ENCODE measurements at regions not wholly inside any gene's neighbourhood (a gene's known extent, or its start where the extent isn't known, plus 50 kb on each side); places are given as distances from the start of the nearest gene placed in this dataset.
"Not testable (repeated sequence)": the region's sequence is repeated elsewhere in the genome, so short reads cannot be mapped to it uniquely, and the experiment has no call there.

DNA sequence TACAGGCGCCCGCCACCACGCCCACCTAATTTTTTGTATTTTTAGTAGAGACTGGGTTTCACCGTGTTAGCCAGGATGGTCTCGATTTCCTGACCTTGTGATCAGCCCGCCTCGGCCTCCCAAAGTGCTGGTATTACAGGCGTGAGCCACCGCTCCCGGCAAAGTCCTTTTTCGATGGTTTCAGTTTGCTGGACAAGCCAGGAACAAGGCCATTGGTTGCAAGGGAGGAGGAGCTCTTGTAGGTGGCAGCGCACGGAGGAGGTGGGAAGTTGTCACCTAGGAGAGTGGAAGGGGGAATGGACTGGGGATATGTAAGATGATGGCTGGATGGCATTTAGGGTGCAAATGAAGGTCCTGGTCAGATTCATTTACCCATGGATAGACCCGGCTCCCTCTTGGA lies 218.5 kb upstream of the ATP6AP2 start:
- DNase-seq = not testable (repeated sequence)

DNA sequence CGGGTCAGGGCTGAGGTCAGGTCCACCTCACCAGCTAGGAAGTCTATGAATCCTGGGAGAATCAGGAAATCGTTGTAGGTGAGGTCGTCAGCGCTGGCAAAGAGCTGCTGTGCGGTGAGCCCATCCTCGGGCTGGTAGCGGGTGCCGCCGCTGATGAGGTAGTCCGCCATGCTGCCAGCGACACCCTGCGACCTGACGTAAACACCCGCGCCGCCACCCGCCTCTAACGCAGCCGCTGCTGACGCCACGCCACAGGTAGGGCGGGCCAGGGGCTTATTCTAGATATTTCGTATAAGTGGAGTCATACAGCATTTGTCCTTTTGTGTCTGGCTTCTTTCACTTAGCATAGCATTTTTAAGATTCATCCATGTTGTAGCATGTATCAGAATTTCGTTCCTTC lies 220.2 kb upstream of the ATP6AP2 start:
- no peak for DNase-seq

DNA sequence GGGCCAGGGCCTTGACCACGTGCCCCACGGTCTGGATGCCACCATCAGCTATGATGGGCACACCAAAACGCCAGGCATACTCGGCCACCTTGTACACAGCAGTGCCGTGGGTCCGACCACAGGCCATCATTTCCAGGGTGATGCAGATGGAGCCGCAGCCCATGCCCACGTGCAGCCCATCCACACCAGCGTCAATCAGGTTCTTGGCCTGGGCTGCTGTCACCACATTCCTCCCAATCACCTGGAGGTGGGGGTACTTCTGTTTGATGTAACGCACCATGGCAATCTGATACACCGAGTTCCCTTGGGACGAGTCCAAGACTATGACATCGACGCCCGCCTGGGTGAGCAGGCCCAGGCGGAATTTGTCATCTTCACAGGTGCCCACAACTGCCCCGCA lies 221.2 kb upstream of the ATP6AP2 start:
- DNase-seq = no peak

DNA sequence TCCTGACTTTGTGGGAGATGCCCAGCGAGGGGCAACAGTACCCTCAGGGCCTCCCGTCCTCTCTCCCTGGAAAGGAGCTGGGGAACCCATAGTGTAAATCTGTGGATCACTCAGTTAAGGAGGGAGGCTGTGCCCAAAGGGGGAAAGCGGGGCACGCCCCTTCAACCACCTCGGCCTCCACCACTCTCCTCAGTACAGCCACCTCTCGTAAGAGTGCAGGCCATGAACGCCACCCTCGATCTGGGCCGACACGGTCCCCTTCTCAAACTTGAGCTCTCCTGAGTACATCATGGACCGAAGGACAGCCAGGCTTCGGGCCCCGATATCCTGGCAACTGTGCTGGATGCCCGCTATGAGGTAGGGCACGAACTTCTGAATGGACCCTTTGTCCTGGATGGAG lies 221.8 kb upstream of the ATP6AP2 start:
- DNase-seq = no peak

DNA sequence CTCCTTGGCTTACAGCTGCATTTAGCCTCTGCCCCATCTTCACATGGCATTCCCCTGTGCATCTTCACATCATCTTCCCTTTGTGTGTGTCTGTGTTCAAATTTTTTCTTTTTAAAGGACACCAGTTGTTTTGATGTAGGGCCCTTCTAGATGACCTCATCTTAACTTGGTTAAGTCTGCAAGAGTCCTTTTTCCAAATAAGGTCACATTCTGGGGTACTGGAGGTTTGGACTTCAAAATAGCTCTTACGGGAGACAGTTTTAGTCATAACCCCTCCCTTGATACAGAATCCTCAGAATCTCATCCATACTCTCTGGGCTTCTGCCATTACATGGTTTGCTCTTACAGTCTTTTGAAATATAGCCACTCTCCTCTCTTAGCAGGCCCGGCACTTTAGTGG lies 231.5 kb upstream of the ATP6AP2 start:
- no peak for DNase-seq

DNA sequence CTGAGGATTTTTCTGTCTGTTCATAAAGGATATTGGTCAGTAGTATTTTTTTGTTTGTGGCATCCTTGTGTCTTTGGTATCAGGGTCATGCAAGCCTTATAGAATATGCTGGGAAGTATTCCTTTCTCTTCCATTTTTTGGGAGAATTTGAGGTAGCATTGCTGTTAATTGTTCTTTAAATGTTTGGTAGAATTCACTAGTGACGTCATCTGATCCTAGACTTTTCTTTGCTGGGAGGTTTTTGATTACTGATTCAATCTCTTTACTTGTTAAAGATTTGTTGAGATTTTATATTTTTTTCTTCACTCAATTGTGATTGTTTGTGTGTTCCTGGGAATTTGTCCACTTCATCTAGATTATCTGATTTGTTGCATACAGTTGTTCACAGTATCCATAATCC lies 234.4 kb upstream of the ATP6AP2 start:
- no peak for DNase-seq

DNA sequence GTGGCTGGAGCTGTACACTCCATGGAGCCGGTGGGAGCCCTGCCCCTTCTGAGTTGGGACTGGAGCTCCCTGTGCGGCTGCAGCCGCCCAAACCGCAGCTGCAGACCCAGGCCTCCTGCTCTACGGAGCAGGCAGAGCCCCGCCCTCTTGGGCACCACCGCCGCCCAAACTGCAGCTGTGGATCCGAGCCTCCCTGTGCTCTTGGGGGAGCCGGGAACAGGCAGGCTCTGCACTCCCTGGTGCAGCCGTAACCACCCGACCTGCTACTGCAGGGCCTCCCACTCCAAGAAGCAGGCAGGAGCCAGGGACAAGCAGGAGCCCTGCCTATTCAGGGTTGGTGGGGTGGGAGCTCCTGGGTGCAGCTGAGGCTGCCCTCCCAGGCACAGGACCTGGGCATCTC lies 237.5 kb upstream of the ATP6AP2 start:
- no peak for DNase-seq

DNA sequence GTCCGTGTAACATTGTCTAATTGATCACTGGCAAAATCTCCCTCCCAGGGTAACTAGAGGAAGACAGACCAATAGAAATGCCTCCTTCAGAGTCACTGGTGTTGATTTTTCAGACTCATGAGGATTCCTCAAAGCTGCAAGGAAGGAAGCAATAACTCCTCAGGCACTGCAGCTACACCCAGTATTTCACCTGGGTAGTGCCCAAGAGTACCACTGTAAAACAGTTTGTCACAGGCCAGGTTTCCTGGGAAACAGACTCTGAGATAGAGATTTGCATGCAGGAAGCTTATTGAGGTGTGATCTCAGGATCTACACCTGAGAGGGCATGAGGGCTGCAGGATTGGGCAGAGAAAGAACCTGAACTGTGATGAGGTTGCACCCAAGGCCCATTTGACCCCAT lies 240.7 kb upstream of the ATP6AP2 start:
- DNase-seq = no peak

DNA sequence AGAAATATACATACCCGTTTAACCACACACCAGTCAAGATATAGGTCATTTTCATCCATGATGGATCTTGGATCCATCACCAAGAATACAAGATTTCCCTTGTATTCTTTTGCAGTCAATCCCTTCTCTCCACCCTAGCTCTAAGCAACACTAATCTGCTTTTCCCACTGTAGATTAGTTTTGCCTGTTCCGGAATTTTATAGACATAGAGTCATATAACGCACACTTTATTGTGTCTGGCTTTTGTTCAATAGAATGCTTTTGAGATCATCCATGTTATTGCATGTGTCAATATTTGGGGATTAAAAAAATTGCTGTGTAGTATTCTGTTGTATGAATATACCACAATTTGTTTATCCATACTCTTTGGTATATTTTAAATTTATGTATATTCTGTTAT lies 235.6 kb upstream of the BCOR start:
- DNase-seq = no peak

DNA sequence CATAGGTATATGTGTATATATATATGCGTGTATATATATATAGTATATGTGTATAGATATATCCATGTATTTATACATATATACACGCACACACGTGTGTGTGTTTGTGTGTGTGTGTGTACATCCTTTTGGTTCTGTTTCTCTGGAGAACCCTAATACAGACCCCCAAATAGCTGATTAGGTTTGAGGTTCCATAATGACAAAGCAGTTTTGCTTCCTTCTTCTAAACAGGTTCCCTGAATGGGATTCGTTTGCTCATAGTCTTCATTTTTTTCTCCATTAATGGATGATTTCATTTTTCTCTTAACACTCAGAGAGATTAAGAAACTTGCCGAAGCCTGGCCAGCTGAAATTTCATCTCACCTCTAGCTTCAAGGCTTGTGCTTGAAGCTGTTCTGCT lies 234.0 kb upstream of the BCOR start:
- no peak for DNase-seq

DNA sequence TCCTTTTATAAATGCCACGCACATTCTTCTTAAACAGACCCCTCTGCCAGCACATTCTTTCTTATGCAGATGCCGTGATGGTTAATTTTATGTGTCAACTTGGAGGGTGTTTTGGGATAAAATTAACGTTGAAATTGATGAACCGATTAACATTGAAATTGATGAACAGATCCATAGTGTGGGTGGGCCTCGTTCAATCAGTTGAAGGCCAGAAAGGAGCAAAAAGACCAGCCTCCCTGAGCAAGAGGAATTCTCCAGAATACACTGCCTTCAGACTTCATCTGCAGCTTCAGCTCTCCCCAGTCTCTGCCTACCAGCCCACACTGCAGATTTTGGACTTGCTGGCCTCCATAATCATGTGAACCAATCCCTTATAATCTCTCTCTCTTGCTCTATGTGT lies 233.6 kb upstream of the BCOR start:
- no peak for DNase-seq

DNA sequence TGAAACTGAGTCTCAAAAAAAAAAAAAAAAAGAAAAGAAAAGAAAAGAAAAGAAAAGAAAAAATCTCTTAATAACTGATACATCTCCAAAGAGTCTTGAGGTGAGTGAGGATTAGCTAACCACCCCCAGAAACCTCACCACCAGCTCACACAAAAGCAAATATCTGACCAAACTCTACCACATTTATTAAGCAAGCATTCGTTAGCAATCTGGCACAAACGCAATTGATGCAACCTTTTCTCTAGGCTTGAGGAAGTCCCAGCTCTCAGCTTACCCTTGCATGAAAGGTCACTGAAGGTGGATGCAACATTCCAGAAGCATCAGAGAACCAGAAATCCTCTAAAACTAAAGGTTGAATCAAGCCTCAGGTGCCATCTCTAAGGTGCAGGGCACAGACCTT lies 231.9 kb upstream of the BCOR start:
- no peak for DNase-seq

DNA sequence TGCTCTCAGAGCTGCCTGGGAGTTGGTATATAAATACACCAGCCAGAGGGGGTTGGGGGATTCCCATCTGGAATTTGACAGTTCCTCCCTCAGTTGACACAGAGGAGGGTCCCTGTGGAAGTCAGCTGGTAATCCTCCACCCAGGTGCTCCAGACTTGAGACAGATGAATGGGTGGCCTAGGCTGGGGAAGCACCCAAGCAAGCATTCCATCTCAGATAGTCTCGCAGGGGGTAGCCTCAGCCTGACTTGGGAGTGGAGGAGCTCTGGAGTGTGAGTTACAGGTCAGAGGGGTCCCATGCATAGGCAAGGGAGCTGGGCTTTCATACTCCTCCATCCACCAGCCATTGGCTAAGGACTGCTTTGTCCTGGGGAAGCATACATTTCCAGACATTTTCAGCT lies 229.3 kb upstream of the BCOR start:
- DNase-seq = no peak

DNA sequence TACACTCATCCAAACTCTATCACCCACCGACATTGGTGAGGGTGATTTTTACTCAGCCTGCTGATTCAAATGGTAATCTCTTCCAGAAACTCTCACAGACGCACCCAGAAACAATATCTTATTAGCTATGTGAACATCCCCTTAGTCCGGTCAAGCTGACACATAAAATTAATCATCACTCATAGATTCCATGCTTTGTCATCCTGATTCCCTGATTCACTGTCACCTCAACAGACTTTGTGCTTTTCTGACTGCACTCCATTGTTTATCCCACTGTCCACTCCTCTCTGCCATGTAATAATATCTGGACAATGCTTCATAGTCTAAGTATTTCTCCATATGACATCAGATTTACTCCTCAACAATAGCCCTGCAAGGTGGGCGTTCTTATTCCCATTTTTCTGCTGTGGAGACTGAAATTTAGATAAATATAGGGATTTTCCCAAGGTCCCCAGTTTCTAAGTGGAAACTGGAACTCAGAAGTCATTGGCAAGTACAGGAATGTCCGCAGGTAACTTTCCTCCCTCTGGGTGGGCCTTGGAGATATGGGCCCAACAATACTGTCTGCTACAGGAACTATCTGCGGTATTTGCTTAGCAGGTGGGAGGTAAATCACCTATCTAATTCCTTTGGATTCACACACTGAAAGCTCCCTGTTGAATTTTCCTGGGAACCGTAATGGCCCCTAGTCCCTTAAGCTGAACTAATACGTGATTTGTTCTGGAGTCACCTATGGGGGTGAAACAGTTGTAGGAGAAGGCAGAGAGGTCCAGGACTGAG lies 228.6 kb upstream of the BCOR start:
- no peak for DNase-seq

DNA sequence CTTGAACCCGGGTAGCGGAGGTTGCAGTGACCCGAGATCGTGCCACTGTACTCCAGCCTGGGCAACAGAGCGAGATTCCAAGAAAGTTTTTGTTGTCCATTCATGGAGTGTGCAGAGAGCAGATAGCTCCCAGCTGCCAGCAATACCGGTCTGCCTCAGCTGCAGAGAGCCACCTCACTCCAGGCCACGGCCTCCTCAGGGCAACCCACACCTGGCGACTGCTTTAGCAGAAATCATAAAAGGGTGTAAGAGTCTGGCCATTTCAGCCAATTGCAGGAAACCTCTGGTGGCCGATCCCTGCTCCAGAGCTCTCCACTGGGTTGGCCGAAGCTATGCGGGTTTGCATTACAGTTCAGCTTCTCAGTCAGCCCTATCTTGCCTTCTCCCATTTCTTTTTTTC lies 227.4 kb upstream of the BCOR start:
- no peak for DNase-seq

DNA sequence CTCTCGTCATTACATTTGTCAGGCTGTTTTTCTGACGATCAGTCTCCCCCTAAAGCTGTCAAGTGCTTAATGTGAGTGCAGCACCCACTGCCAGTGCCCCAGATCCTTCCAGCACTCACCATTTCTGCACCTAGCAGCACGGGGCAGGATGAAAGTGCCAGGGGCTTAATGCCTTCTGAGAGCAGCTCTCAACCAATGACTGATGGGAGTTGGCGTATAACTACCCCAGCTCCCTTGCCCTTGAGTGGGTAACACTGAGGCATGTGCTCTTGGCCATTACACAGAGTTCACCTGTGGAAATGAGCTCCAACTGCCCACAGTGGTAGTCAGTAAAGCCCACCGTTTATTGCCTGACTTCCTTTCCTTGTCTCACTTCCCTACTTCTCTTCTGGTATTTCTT lies 226.2 kb upstream of the BCOR start:
- DNase-seq = no peak

DNA sequence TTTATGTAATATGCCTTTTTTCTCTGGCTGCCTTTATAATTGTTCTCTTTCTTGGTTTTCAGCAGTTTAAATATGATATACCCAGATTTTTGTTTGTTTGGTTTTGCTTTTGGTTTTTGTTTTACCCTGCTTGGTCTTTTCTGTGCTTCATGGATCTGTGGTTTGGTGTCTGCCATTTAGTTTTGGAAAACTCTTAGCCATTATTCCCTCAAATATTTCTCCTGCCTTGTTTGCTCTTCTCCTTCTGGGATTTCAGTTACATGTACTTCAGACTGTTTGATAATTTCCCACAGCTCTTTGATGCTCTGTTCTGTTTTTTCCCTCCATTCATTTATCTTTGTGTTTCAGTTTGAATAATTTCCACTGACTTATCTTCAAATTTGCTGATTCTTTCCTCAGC lies 223.1 kb upstream of the BCOR start:
- DNase-seq = no peak

DNA sequence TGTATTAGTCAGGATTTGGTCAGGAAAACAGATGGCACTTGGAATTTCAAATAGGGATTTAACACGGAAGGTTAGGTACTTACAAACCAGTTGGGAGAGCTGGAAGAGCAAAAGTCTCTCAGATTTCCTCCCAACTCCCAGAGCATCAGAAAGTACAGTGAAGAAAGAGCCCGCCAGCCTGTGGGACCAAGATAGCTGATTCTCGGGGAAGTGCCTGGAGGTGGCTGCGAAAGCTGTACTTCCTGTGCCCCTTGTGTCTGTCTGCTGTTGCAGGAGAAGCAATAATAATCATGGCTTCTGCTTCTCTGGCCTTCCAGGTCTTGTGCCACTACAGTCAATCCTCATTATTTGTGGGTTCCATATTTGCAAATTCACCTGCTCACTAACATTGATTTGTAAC lies 221.0 kb upstream of the BCOR start:
- no peak for DNase-seq

DNA sequence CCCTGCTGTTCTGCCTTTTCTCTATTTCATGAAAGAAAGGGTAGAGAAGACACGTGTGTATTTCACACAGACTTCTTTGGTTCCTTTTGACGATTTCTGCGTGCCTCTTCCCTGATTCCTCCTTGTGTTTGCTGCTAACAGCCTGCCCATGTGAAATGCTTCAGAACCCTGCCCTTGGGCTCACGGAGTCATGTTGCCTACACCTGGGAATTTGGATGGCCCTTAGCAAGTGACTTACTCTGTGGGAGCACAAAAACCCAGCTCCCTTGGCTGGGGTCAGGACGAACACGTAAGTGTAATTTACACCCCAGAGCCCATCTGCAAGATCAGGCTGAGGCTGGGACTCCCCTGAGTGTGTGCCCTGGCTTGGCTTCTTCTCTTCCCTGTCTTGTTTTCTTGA lies 220.3 kb upstream of the BCOR start:
- no peak for DNase-seq

DNA sequence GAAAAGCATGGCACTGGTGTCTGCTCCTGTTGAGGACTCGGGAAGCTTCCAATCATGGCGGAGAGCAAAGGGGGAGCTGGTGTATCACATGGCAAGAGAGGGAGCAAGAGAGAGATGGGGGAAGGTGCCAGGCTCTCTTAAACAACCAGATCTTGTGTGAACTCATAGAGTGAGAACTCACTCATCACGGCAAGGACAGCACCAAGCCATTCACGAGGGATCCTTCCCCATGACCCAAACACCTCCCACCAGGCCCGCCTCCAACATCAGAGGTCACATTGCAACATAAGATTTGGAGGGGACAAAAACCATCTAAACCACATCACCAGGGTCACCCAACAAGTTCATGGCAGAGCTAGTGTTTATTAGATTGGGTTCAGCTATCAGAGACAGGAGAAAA lies 218.7 kb upstream of the BCOR start:
- no peak for DNase-seq

DNA sequence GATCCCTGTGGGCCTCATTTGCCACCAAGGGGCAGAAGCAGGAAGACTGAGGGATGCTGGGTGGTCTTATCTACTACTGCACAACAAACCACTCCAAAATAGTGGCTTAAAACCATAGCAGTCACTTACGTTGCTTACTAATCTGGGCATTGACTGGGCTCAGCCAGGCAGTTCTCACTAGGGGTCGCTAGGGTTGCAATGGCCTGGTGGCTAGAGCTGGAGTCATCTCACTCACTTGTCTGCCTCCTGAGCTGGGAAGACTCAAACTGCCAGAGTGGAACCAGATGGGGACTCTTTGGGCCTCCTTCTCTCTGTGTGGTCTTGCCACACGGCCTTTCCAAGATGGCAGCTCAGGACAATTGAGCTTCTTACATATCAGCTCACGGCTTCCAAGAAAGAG lies 216.3 kb upstream of the BCOR start:
- DNase-seq = no peak

DNA sequence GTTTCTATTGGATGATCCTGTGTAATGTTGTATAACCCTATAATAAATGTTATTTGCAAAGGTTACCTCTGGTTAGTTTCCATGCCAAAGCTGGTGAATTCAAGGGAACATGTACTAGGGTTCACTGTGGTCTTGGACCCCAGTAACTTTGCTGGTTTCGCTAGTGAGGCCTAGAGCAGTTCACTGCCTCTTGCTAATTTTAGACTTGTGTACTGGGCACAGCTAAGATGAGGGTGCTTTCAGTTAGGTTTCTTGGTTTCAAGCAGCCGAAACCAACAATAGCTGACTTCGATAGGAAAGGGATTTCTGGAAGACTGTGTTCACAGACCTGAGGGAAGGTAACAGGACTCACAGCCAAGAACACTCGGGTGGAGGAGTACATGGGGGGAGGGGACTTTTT lies 215.5 kb upstream of the BCOR start:
- no peak for DNase-seq

DNA sequence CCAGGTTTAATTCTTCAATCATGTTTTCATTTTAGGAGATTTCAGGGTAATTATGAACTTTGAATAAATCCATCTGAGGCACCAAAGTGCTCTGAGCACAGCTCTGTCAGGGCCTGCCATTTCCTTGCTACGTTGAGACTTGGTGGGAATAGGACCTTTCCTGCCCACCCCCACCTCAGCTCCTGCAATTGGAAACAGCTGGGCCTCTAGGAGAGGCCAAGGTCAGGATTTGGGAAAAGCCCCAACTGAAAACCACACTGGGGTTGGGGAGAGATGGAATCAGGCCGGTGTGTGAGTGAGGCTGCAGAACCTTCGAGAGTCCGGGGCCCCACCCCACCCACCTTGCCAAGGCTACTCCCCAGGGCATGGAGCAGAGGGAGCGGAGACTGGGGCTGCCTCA lies 212.7 kb upstream of the BCOR start:
- DNase-seq = no peak

DNA sequence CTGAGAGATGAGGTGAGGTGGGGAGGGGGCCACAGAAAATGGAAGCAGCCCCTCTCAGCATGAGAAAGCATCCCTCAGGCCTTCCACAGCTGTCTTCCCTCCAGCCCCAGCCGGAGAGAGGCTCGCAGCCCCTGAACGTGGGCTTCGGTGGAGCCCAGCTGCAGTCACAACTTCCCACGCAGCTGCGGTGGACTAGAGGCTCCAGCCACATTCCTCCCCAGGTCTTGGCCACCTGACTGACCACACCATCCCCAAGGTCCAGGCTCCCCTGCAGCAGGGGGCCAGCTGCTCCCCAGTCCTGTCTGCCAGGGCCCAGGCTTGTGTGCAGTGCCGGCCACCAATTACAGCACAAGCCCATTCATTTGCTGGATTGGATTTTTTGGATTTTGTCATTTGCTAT lies 212.3 kb upstream of the BCOR start:
- DNase-seq = no peak

DNA sequence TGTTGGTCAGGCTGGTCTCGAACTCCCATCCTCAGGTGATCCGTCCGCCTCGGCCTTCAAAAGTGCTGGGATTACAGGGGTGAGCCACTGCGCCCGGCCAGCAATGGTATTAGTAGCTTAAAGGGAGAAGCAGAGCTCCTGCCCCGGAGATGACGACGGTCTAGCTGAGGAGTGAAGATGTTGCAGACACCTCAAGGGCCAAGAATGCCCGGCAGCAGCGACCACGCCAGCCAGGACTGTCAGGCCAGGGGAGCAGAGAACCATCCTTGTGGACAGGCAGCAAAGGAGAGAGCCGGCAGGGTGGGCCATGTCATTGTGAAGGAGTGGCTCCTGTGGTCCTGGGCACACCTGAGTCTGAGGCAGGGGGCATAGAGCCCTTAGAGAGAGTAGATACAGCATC lies 210.1 kb upstream of the BCOR start:
- no peak for DNase-seq

DNA sequence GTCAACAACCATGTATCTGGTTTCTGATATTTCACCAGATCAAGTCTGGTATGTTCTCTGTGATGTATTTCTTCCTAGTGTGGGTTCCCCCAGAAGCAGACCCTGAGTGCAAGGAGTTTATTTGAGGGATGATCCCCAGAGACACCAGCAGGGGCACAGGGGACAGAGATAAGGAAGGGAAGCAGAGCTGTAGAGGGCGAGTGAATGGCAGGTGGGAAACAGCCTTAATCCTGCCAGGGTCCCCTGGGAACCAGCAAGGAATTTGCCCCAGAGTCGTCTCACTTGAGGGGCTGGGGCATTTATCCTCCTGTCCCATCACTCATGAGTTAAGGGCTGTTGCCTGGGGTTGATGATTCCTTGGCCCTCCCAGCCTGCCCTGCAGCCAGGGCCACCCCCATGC lies 206.4 kb upstream of the BCOR start:
- no peak for DNase-seq
